GM23338 (cell line): ENCODE measurements at regions not wholly inside any gene's neighbourhood (a gene's known extent, or its start where the extent isn't known, plus 50 kb on each side); places are given as distances from the start of the nearest gene placed in this dataset.

Experiments
- ATAC-seq: fragments of 200-7000 bp; cut with Tn5 transposase; 3 replicates; pipeline ENCODE4 v1.9.1; 2020
- DNase-seq: peaks from one replicate; pipeline ENCODE4 v3.0.0-alpha.2; 2015; ENCODE audit warnings: low spot score
- H2AFZ ChIP-seq: fragments of 200-600 bp; sonication (generic); 2 replicates; pipeline ENCODE4 v1.8.0; 2016; ENCODE audit warnings: antibody characterized with exemption, mild to moderate bottlenecking, moderate library complexity
- H3F3A ChIP-seq: fragments of 200-600 bp; sonication (generic); replicated peaks from 2 replicates; pipeline ENCODE4 v1.8.0; 2017; ENCODE audit warnings: antibody characterized with exemption, mixed run types, low read depth
- H3K27ac ChIP-seq: fragments of 200-600 bp; sonication (generic); 2 replicates; pipeline ENCODE4 v1.6.1; 2016; ENCODE audit warnings: low read depth
- H3K27me3 ChIP-seq: fragments of 200-600 bp; sonication (generic); 2 replicates; pipeline ENCODE4 v1.8.0; 2016; ENCODE audit warnings: mild to moderate bottlenecking, mixed run types, moderate library complexity; ENCODE audit not compliant: insufficient read depth
- H3K36me3 ChIP-seq: fragments of 200-600 bp; sonication (generic); 2 replicates; pipeline ENCODE4 v1.8.0; 2016; ENCODE audit warnings: mild to moderate bottlenecking; ENCODE audit not compliant: insufficient read depth
- H3K4me1 ChIP-seq: fragments of 200-600 bp; sonication (generic); 2 replicates; pipeline ENCODE4 v1.8.0; 2016; ENCODE audit warnings: mild to moderate bottlenecking, moderate library complexity; ENCODE audit not compliant: insufficient read depth
- H3K4me2 ChIP-seq: fragments of 200-600 bp; sonication (generic); 2 replicates; pipeline ENCODE4 v1.7.1; 2017; ENCODE audit warnings: mixed run types
- H3K4me3 ChIP-seq: fragments of 200-600 bp; sonication (generic); 2 replicates; pipeline ENCODE4 v1.6.1; 2016; ENCODE audit warnings: mixed run types
- H3K79me2 ChIP-seq: fragments of 200-600 bp; sonication (generic); replicated peaks from 2 replicates; pipeline ENCODE4 v1.8.0; 2017; ENCODE audit warnings: mild to moderate bottlenecking; ENCODE audit not compliant: insufficient read depth
- H3K9me2 ChIP-seq: fragments of 200-600 bp; sonication (generic); 2 replicates; pipeline ENCODE4 v1.8.0; 2017; ENCODE audit not compliant: insufficient read depth
- H4K20me1 ChIP-seq: fragments of 200-600 bp; sonication (generic); replicated peaks from 2 replicates; pipeline ENCODE4 v1.8.0; 2017; ENCODE audit warnings: mild to moderate bottlenecking; ENCODE audit not compliant: insufficient read depth
- H3K27ac Mint-ChIP-seq: 2 replicates; pipeline ENCODE4 v1.8.0; 2020; ENCODE audit warnings: inconsistent platforms, mild to moderate bottlenecking, moderate library complexity, mixed read lengths
- H3K27me3 Mint-ChIP-seq: 3 replicates; pipeline ENCODE4 v1.8.0; 2022; ENCODE audit warnings: low read depth, mild to moderate bottlenecking, moderate library complexity, mixed read lengths, inconsistent platforms; ENCODE audit not compliant: insufficient read depth, poor library complexity
- H3K36me3 Mint-ChIP-seq: 3 replicates; pipeline ENCODE4 v1.8.0; 2021; ENCODE audit warnings: low read depth, mild to moderate bottlenecking, inconsistent platforms, moderate library complexity, mixed read lengths
- H3K4me1 Mint-ChIP-seq: 3 replicates; pipeline ENCODE4 v1.8.0; 2020; ENCODE audit warnings: mild to moderate bottlenecking, inconsistent platforms, mixed read lengths
- H3K4me3 Mint-ChIP-seq: 3 replicates; pipeline ENCODE4 v1.8.0; 2021; ENCODE audit warnings: moderate library complexity, mild to moderate bottlenecking, inconsistent platforms, mixed read lengths
- H3K9me3 Mint-ChIP-seq: 3 replicates; pipeline ENCODE4 v1.8.0; 2020; ENCODE audit warnings: moderate library complexity, mild to moderate bottlenecking, inconsistent platforms, mixed read lengths
- ETS1 ChIP-seq: IDR thresholded peaks from 2 replicates; pipeline ENCODE4 v1.6.1; 2016; ENCODE audit warnings: antibody characterized with exemption
- JUNB ChIP-seq: IDR thresholded peaks from one replicate; pipeline ENCODE4 v1.6.1; 2016; ENCODE audit warnings: antibody characterized with exemption; ENCODE audit not compliant: unreplicated experiment
- POLR2AphosphoS5 ChIP-seq: IDR thresholded peaks from 2 replicates; pipeline ENCODE4 v1.6.1; 2016; ENCODE audit warnings: antibody characterized with exemption, low read depth
- STAT1 ChIP-seq: IDR thresholded peaks from one replicate; pipeline ENCODE4 v1.6.1; 2016; ENCODE audit warnings: antibody characterized with exemption; ENCODE audit not compliant: unreplicated experiment
- ZNF114 ChIP-seq: fragments of 250-450 bp; sonication (Bioruptor Pico); IDR thresholded peaks from 2 replicates; pipeline ENCODE4 v1.5.0; 2020; ENCODE audit warnings: mild to moderate bottlenecking, moderate library complexity
- ZNF462 ChIP-seq: fragments of 250-450 bp; sonication (Bioruptor Pico); IDR thresholded peaks from 2 replicates; pipeline ENCODE4 v1.5.0; 2020; ENCODE audit warnings: mild to moderate bottlenecking, moderate library complexity
- TF ChIP-seq, protein P1 (sequence below), 2 experiments: fragments of 200-600 bp in 1 of 2; sonication (generic) in 1 of 2; conservative IDR thresholded peaks; 2 replicates each; pipeline versions ENCODE4 v1.5.1 to v1.6.1; 2016 to 2017; ENCODE audit warnings: antibody characterized with exemption in 2 of 2, low read depth in 2 of 2, mild to moderate bottlenecking in 2 of 2, moderate library complexity in 1 of 2
- TF ChIP-seq, protein P2 (sequence below): IDR thresholded peaks from one replicate; pipeline ENCODE4 v1.6.1; 2018; ENCODE audit warnings: antibody characterized with exemption; ENCODE audit not compliant: unreplicated experiment

GRCh38 chr15:47610736-47611135, 106.6 kb upstream of the SEMA6D start:
- Mint-ChIP-seq H3K4me1 (peaks cover 7% of the 10 kb centered on the region), H3K9me3 (no peaks in the 10 kb centered on the region), H3K27ac (no peak overlapping the region), H3K36me3 (no peaks in the 10 kb centered on the region), H3K4me3 (no peak overlapping the region), H3K27me3 (no peaks in the 10 kb centered on the region)
- no peaks in the 10 kb centered on the region for H3K4me1 ChIP-seq
- H3K27me3 ChIP-seq: no peaks in the 10 kb centered on the region
- H3K9me2 ChIP-seq: no peaks in the 10 kb centered on the region; the same call in 1 of the 2 replicates
- H3F3A ChIP-seq: no peaks in the 10 kb centered on the region
- no peaks in the 10 kb centered on the region for H3K79me2 ChIP-seq
- no peaks in the 10 kb centered on the region for H3K36me3 ChIP-seq
- no peak overlapping the region for H3K4me2 ChIP-seq
- DNase-seq (no peak), ATAC-seq (peak; percentile 32; the same call in 1 of the 3 replicates)
- no peak overlapping the region for H3K27ac ChIP-seq
- H4K20me1 ChIP-seq: no peaks in the 10 kb centered on the region
- TF ChIP-seq, protein P1, sequence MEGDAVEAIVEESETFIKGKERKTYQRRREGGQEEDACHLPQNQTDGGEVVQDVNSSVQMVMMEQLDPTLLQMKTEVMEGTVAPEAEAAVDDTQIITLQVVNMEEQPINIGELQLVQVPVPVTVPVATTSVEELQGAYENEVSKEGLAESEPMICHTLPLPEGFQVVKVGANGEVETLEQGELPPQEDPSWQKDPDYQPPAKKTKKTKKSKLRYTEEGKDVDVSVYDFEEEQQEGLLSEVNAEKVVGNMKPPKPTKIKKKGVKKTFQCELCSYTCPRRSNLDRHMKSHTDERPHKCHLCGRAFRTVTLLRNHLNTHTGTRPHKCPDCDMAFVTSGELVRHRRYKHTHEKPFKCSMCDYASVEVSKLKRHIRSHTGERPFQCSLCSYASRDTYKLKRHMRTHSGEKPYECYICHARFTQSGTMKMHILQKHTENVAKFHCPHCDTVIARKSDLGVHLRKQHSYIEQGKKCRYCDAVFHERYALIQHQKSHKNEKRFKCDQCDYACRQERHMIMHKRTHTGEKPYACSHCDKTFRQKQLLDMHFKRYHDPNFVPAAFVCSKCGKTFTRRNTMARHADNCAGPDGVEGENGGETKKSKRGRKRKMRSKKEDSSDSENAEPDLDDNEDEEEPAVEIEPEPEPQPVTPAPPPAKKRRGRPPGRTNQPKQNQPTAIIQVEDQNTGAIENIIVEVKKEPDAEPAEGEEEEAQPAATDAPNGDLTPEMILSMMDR (conservative IDR thresholded peaks at IDR 0.05; ENCODE audit: low read depth in 2 of 2): 0 out of 4 replicates have a peak, but pooled peaks of 1 of the 2 experiments have one; percentile 13
- TF ChIP-seq, protein P2, sequence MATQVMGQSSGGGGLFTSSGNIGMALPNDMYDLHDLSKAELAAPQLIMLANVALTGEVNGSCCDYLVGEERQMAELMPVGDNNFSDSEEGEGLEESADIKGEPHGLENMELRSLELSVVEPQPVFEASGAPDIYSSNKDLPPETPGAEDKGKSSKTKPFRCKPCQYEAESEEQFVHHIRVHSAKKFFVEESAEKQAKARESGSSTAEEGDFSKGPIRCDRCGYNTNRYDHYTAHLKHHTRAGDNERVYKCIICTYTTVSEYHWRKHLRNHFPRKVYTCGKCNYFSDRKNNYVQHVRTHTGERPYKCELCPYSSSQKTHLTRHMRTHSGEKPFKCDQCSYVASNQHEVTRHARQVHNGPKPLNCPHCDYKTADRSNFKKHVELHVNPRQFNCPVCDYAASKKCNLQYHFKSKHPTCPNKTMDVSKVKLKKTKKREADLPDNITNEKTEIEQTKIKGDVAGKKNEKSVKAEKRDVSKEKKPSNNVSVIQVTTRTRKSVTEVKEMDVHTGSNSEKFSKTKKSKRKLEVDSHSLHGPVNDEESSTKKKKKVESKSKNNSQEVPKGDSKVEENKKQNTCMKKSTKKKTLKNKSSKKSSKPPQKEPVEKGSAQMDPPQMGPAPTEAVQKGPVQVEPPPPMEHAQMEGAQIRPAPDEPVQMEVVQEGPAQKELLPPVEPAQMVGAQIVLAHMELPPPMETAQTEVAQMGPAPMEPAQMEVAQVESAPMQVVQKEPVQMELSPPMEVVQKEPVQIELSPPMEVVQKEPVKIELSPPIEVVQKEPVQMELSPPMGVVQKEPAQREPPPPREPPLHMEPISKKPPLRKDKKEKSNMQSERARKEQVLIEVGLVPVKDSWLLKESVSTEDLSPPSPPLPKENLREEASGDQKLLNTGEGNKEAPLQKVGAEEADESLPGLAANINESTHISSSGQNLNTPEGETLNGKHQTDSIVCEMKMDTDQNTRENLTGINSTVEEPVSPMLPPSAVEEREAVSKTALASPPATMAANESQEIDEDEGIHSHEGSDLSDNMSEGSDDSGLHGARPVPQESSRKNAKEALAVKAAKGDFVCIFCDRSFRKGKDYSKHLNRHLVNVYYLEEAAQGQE: no peak
- no peak for TF ChIP-seq ETS1
- no peak for TF ChIP-seq ZNF114
- TF ChIP-seq JUNB: no peak
- no peak overlapping the region for H3K4me3 ChIP-seq
- no peak overlapping the region for H2AFZ ChIP-seq

DNA sequence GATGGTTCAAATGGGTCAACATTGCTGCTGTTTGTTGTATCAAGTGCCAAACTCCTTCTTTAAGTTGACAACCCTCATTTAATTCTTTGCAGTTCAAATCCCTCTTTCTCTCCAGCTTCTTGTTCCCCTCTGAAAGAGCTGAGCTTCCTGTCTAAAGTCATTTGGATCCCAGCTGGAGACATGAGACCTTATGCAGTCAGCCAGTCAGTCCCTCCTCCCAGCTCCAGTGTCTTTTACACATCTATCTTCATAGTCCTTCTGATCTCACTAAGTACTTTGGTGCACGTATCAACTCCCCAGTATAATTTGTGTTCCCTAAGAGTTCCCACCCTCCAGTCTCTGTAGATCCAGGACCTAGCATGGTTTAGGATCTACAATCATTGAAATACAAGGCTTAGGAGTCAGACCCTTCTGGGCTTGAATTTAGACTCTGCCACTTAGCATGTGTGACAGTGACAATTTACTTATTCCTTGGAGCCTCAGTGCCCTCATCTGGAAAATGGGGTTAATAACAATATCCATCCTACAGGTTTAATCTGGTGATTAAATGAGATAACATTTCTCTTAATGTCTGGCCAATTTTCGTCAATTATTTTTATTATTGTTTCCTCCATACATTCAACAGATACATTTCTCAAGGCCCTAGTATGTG, 102.8 kb upstream of the SEMA6D start:
- no peak for ATAC-seq
- Histone ChIP-seq H3K9me2 (no peaks in the 10 kb centered on the region; the same call in 1 of the 2 replicates), H3F3A (no peaks in the 10 kb centered on the region), H3K4me2 (no peak overlapping the region), H4K20me1 (no peaks in the 10 kb centered on the region), H3K27me3 (no peaks in the 10 kb centered on the region), H3K4me1 (no peaks in the 10 kb centered on the region), H3K36me3 (no peaks in the 10 kb centered on the region), H3K27ac (no peak overlapping the region; the same call in 1 of the 2 replicates), H3K79me2 (no peaks in the 10 kb centered on the region), H2AFZ (peak overlapping the region; percentile 8; the same call in 1 of the 2 replicates), H3K4me3 (no peak overlapping the region)
- Mint-ChIP-seq H3K27ac (0 out of 2 replicates have a peak overlapping the region, but pooled peaks have one; percentile 20), H3K36me3 (no peaks in the 10 kb centered on the region), H3K4me1 (peaks cover 7% of the 10 kb centered on the region), H3K4me3 (no peak overlapping the region), H3K27me3 (peaks cover 2% of the 10 kb centered on the region), H3K9me3 (no peaks in the 10 kb centered on the region)
- DNase-seq: no peak
- no peak for TF ChIP-seq JUNB
- TF ChIP-seq STAT1: no peak
- TF ChIP-seq ZNF462 (CRISPR knock-in tag): no peak
- TF ChIP-seq POLR2AphosphoS5: no peak
